A549 (cell line): ENCODE measurements at regions not wholly inside any gene's neighbourhood (a gene's known extent, or its start where the extent isn't known, plus 50 kb on each side); places are given as distances from the start of the nearest gene placed in this dataset.

Experiments
- BHLHE40 ChIP-seq: IDR thresholded peaks from 2 replicates; pipeline ENCODE4 v1.6.1; 2012; ENCODE audit warnings: low read depth, low read length, inconsistent platforms
- CEBPB ChIP-seq, 2 experiments: fragments of >200 bp in 1 of 2; sonication (Bioruptor Twin) in 1 of 2; formaldehyde crosslinking in 1 of 2; IDR thresholded peaks; 2 replicates each; pipeline ENCODE4 v1.6.1; 2012 to 2016
- CTCF ChIP-seq: fragments of >200 bp; sonication (Bioruptor Twin); formaldehyde crosslinking; IDR thresholded peaks from 3 replicates; pipeline ENCODE4 v1.5.1; 2016
- EHF ChIP-seq: fragments of 250-450 bp; sonication (Bioruptor Pico); IDR thresholded peaks from 2 replicates; pipeline ENCODE4 v1.5.0; 2020; ENCODE audit warnings: mild to moderate bottlenecking
- HOXA7 ChIP-seq: fragments of 250-450 bp; sonication (Bioruptor Pico); IDR thresholded peaks from 2 replicates; pipeline ENCODE4 v1.5.0; 2020; ENCODE audit warnings: mild to moderate bottlenecking, moderate library complexity
- MAFK ChIP-seq: fragments of 450-650 bp; IDR thresholded peaks from 2 replicates; pipeline ENCODE4 v1.6.1; 2014; ENCODE audit not compliant: partially characterized antibody
- MAX ChIP-seq: IDR thresholded peaks from 2 replicates; pipeline ENCODE4 v1.6.1; 2012
- POLR2A ChIP-seq: IDR thresholded peaks from 2 replicates; pipeline ENCODE4 v1.6.1; 2012; ENCODE audit warnings: mild to moderate bottlenecking, low read length
- ZFP36 ChIP-seq: fragments of 450-650 bp; IDR thresholded peaks from 2 replicates; pipeline ENCODE4 v1.6.1; 2014; ENCODE audit warnings: borderline replicate concordance; ENCODE audit not compliant: partially characterized antibody

DNA sequence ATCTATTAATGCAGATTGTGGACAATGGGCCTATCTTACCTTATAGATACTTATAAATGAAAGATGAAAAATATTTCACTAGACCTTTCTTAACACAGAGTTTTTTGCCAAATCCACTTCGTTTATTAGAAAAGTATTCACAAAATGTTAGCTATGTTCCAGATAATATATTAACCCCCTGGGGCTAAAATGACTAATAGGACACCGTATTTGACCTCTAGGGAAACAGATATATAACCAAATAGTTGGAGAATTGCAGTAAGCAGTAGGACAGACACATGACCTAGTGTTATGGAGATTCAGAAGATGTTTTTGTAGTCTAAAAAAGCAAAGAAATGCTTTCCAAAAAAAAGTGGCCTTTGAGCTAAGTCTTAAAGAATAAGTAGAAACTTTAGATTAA is 106.9 kb downstream of the SEC16B start:
- TF ChIP-seq CEBPB (IDR thresholded peaks at IDR 0.05) (no peak), CTCF (no peak), POLR2A (no peak), HOXA7 (CRISPR knock-in tag) (no peak), MAX (no peak), EHF (CRISPR knock-in tag) (no peak), ZFP36 (no peak), MAFK (no peak), BHLHE40 (no peak)
